ENCODE measurements at regions not wholly inside any gene's neighbourhood (a gene's known extent, or its start where the extent isn't known, plus 50 kb on each side); places are given as distances from the start of the nearest gene placed in this dataset.

DNA sequence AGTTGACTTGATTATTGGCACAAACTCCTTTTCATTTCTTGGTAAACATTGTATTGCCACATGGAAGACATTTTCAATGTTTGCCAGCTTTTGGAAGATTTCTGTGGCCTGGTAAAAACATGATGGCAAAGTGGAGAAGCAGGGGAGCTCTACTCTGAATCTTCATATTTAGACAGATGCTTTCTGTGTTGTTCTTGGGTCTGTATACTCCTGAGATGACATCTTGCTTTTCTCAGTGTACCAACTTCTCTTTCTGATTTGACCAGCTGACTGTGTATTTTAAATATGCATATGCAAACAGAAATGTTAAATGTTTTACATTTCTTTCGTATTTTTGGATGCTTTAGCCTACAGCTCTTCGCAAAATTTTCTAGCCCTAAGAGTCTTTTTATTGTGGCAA, 366.2 kb upstream of the MON1B start:
- Histone ChIP-seq H3K27ac (ENCODE audit: low read depth in 2 of 2, low read length in 1 of 2) (no peak overlapping the region), H3K36me3 (ENCODE audit: control insufficient read depth in 2 of 2, insufficient read depth in 2 of 2, low read length in 1 of 2) (no peaks in the 10 kb centered on the region), H3K4me1 (ENCODE audit: control insufficient read depth in 2 of 2, insufficient read depth in 2 of 2, low read length in 1 of 2) (no peaks in the 10 kb centered on the region), H3K9me3 (ENCODE audit: control insufficient read depth in 2 of 2, insufficient read depth in 1 of 2, low read depth in 1 of 2, low read length in 1 of 2) (no peaks in the 10 kb centered on the region), H3K27me3 (ENCODE audit: control insufficient read depth in 1 of 2, insufficient read depth in 2 of 2, low read length in 2 of 2) (no peaks in the 10 kb centered on the region), H3K4me3 (ENCODE audit: low read depth in 1 of 2, low read length in 2 of 2) (no peak overlapping the region)
- WGBS, 2 donors: 79 to 84% methylated on average over 2 of the region's 2 CpGs

DNA sequence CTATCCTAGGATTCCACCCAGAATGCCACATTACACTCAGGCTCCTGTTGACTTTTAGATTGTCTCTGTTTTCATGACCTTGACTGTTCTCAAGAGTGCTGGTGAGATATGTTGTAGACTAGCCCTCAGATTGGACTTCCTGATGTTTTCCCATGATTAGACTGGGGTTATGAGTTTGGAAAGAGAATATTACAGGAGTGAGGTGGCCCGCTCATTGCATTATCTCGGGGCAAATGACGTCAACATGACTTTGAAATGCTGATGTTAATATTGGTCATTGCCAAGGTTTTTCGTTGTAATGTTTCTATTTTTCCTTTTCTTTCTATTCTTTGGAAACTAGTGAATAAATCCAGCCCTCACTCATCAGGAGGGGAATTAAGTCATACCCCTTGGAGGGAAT, 355.7 kb upstream of the MON1B start:
- H3K36me3 ChIP-seq (ENCODE audit: control insufficient read depth in 2 of 2, insufficient read depth in 2 of 2, low read length in 1 of 2): no peaks in the 10 kb centered on the region
- 79 to 84% methylated on average over 4 of the region's 4 CpGs for WGBS, 2 donors

DNA sequence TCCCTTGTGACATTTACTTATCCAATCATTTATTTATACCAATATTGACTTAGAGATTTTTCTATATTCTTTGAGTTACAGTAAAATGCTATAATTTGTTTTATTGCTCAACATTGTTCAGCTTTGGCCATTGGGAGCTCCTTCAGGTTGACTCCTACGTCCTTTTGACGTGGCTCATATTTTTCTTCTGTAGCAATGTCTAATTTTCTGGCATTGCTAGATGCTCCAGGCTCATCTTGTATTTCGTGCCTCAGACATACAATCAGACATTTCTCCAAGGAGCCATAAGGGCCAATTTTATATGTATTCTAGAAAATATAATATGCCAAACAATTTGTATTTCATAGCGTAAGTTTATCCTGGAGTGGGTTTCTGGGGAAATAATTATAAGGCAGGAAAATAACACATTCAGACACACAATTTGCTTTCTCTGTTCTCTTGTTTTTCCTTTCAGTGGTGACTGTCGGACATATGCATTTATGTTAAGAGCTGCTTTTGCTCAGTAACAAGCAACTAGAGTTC, 355.1 kb upstream of the MON1B start:
- H3K4me3 ChIP-seq (ENCODE audit: low read depth in 1 of 2, low read length in 2 of 2): no peak overlapping the region
- no peak overlapping the region for H3K27ac ChIP-seq (ENCODE audit: low read depth in 2 of 2, low read length in 1 of 2)
- WGBS, 2 donors: 84 to 86% methylated on average over 5 of the region's 5 CpGs
- no peaks in the 10 kb centered on the region for H3K27me3 ChIP-seq (ENCODE audit: control insufficient read depth in 1 of 2, insufficient read depth in 2 of 2, low read length in 2 of 2)
- H3K4me1 ChIP-seq (ENCODE audit: control insufficient read depth in 2 of 2, insufficient read depth in 2 of 2, low read length in 1 of 2): no peaks in the 10 kb centered on the region
- H3K9me3 ChIP-seq (ENCODE audit: control insufficient read depth in 2 of 2, insufficient read depth in 1 of 2, low read depth in 1 of 2, low read length in 1 of 2): no peaks in the 10 kb centered on the region
- H3K36me3 ChIP-seq (ENCODE audit: control insufficient read depth in 2 of 2, insufficient read depth in 2 of 2, low read length in 1 of 2): no peaks in the 10 kb centered on the region

More for the DNA sequence above, 355.7 kb upstream of the MON1B start:
- Histone ChIP-seq H3K4me1 (ENCODE audit: control insufficient read depth in 2 of 2, insufficient read depth in 2 of 2, low read length in 1 of 2) (no peaks in the 10 kb centered on the region), H3K27ac (ENCODE audit: low read depth in 2 of 2, low read length in 1 of 2) (no peak overlapping the region), H3K4me3 (ENCODE audit: low read depth in 1 of 2, low read length in 2 of 2) (no peak overlapping the region), H3K9me3 (ENCODE audit: control insufficient read depth in 2 of 2, insufficient read depth in 1 of 2, low read depth in 1 of 2, low read length in 1 of 2) (no peaks in the 10 kb centered on the region), H3K27me3 (ENCODE audit: control insufficient read depth in 1 of 2, insufficient read depth in 2 of 2, low read length in 2 of 2) (no peaks in the 10 kb centered on the region)

DNA sequence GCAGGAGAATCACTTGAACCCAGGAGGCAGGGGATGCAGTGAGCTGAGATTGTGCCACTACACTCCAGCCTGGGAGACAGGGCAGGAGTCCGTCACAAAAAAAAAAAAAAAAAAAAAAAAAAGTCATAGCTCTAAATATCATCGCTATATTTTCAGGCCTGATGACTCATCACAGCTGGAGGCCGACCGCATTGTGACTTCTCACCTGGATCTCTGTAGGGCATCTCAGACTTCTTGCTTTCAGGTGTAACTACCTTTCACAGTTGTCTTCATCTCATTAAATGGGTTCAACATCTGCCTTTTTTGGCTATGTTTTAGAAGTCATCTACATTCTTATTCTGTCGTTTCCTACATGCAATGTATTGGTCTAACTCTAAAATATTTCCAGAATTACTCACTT, 353.1 kb upstream of the MON1B start:
- Histone ChIP-seq H3K27me3 (ENCODE audit: control insufficient read depth in 1 of 2, insufficient read depth in 2 of 2, low read length in 2 of 2) (no peaks in the 10 kb centered on the region), H3K36me3 (ENCODE audit: control insufficient read depth in 2 of 2, insufficient read depth in 2 of 2, low read length in 1 of 2) (no peaks in the 10 kb centered on the region), H3K9me3 (ENCODE audit: control insufficient read depth in 2 of 2, insufficient read depth in 1 of 2, low read depth in 1 of 2, low read length in 1 of 2) (no peaks in the 10 kb centered on the region), H3K27ac (ENCODE audit: low read depth in 2 of 2, low read length in 1 of 2) (no peak overlapping the region), H3K4me1 (ENCODE audit: control insufficient read depth in 2 of 2, insufficient read depth in 2 of 2, low read length in 1 of 2) (no peaks in the 10 kb centered on the region), H3K4me3 (ENCODE audit: low read depth in 1 of 2, low read length in 2 of 2) (no peak overlapping the region)
- 78 to 79% methylated on average over 4 to 5 of the region's 5 CpGs for WGBS, 2 donors

DNA sequence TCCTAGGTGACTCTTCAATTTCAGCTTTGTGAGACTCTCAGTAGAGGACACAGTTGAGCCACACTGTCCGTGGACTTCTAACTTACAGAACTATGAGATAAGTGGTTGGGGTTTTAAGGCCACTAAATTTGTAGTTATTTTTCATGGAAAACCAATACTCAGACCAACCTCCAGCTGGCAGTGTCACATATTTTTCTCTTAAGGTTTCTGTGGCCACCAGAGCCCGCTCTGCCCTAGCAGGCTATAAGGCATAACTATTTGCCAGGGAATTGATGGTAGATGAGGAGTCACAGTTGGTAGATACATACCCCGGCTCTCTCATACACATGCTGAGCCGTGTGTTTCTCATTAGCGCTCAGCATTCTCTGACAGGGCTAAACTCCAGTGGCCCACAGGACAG, 336.8 kb upstream of the MON1B start:
- WGBS, 2 donors: 87 to 88% methylated on average over 5 of the region's 5 CpGs
- no peaks in the 10 kb centered on the region for H3K9me3 ChIP-seq (ENCODE audit: control insufficient read depth in 2 of 2, insufficient read depth in 1 of 2, low read depth in 1 of 2, low read length in 1 of 2)

DNA sequence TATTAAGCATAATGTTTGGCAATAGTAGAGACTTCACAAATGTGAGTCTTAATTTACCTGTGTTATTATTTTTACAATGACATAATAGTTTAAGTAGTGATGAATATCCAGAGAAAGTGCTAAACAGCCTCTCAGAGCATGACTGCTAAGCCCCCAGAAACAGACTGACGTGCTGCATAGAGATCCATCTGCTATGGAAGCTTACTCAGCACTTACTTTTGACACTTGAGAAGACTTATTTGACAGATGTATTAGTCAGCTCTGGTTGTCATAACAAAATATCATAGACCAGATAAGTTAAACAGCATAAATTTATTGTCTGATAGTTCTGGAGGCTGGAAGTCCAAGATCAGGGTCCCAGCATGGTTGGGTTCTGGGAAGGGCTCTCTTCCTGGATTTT, 334.9 kb upstream of the MON1B start:
- H3K36me3 ChIP-seq (ENCODE audit: control insufficient read depth in 2 of 2, insufficient read depth in 2 of 2, low read length in 1 of 2): no peaks in the 10 kb centered on the region
- 55 to 68% methylated on average over 1 of the region's 1 CpG for WGBS, 2 donors
- no peak overlapping the region for H3K4me3 ChIP-seq (ENCODE audit: low read depth in 1 of 2, low read length in 2 of 2)
- H3K27ac ChIP-seq (ENCODE audit: low read depth in 2 of 2, low read length in 1 of 2): no peak overlapping the region
- no peaks in the 10 kb centered on the region for H3K27me3 ChIP-seq (ENCODE audit: control insufficient read depth in 1 of 2, insufficient read depth in 2 of 2, low read length in 2 of 2)
- H3K9me3 ChIP-seq (ENCODE audit: control insufficient read depth in 2 of 2, insufficient read depth in 1 of 2, low read depth in 1 of 2, low read length in 1 of 2): no peaks in the 10 kb centered on the region
- H3K4me1 ChIP-seq (ENCODE audit: control insufficient read depth in 2 of 2, insufficient read depth in 2 of 2, low read length in 1 of 2): no peaks in the 10 kb centered on the region

More for the DNA sequence above, 336.8 kb upstream of the MON1B start:
- no peaks in the 10 kb centered on the region for H3K36me3 ChIP-seq (ENCODE audit: control insufficient read depth in 2 of 2, insufficient read depth in 2 of 2, low read length in 1 of 2)
- H3K27ac ChIP-seq (ENCODE audit: low read depth in 2 of 2, low read length in 1 of 2): no peak overlapping the region
- no peak overlapping the region for H3K4me3 ChIP-seq (ENCODE audit: low read depth in 1 of 2, low read length in 2 of 2)
- no peaks in the 10 kb centered on the region for H3K4me1 ChIP-seq (ENCODE audit: control insufficient read depth in 2 of 2, insufficient read depth in 2 of 2, low read length in 1 of 2)
- no peaks in the 10 kb centered on the region for H3K27me3 ChIP-seq (ENCODE audit: control insufficient read depth in 1 of 2, insufficient read depth in 2 of 2, low read length in 2 of 2)

DNA sequence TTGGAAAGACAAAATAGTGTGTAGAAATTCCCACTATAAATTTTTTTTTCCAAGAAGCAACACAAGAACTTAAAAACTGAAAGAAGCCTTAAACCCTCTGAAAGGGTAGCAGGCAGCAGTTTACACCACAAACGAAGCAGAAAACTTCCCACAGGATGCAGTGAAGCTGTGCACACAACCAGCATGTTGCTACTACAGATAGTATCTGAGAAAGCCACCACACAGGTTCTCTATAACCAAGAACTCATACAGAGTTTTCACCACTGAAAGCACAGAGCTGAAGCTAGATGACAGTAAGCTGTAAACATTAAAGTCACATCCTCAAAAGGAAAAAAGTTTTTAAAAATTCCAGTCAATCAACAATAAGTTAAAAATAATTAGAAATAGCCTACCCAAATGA, 333.6 kb upstream of the MON1B start:
- Histone ChIP-seq H3K4me1 (ENCODE audit: control insufficient read depth in 2 of 2, insufficient read depth in 2 of 2, low read length in 1 of 2) (no peaks in the 10 kb centered on the region), H3K36me3 (ENCODE audit: control insufficient read depth in 2 of 2, insufficient read depth in 2 of 2, low read length in 1 of 2) (no peaks in the 10 kb centered on the region), H3K9me3 (ENCODE audit: control insufficient read depth in 2 of 2, insufficient read depth in 1 of 2, low read depth in 1 of 2, low read length in 1 of 2) (no peaks in the 10 kb centered on the region), H3K27ac (ENCODE audit: low read depth in 2 of 2, low read length in 1 of 2) (no peak overlapping the region), H3K27me3 (ENCODE audit: control insufficient read depth in 1 of 2, insufficient read depth in 2 of 2, low read length in 2 of 2) (no peaks in the 10 kb centered on the region), H3K4me3 (ENCODE audit: low read depth in 1 of 2, low read length in 2 of 2) (no peak overlapping the region)
- 17% methylated on average over 1 of the region's 1 CpG for WGBS, 2 donors

DNA sequence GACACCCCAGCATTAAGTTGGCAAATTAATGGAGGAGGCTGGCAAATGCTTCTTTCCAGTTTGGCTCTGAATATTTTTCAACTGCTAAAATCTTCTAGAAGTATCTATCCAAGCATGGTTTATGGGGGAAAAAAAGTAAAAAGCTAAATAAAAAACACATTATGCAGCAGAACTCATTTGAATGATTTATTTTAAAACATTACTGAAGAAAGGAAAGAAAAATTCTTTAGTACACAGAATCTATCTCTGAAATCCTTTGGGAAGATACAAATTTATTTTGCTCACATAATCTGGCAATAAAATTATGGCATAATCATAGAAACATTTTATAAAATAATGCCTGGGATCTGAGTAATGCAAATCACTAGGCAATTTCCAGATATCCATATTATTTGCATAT, 328.1 kb upstream of the MON1B start:
- Histone ChIP-seq H3K4me1 (ENCODE audit: control insufficient read depth in 2 of 2, insufficient read depth in 2 of 2, low read length in 1 of 2) (no peaks in the 10 kb centered on the region), H3K27ac (ENCODE audit: low read depth in 2 of 2, low read length in 1 of 2) (no peak overlapping the region), H3K27me3 (ENCODE audit: control insufficient read depth in 1 of 2, insufficient read depth in 2 of 2, low read length in 2 of 2) (no peaks in the 10 kb centered on the region)

DNA sequence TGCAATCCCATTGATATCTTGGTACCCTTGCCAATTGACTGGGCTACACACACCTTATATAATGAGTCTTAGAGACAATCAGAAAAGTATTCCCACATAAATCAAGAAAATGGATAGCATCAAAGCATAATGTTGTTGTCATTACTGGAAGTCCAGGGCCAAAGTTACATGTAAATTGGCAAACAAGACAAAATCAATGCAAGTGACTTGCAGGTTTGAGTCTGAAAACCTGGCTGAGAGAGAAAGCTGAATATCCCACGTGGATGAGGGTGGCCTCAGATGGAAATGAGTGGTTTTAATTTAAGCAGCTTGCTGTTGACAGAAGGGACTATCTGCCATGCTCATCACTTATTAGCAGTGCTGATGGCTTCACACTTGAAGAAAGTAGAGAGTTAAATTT, 324.0 kb upstream of the MON1B start:
- H3K4me3 ChIP-seq (ENCODE audit: low read depth in 1 of 2, low read length in 2 of 2): no peak overlapping the region
- no peaks in the 10 kb centered on the region for H3K27me3 ChIP-seq (ENCODE audit: control insufficient read depth in 1 of 2, insufficient read depth in 2 of 2, low read length in 2 of 2)
- H3K36me3 ChIP-seq (ENCODE audit: control insufficient read depth in 2 of 2, insufficient read depth in 2 of 2, low read length in 1 of 2): no peaks in the 10 kb centered on the region
- no peaks in the 10 kb centered on the region for H3K9me3 ChIP-seq (ENCODE audit: control insufficient read depth in 2 of 2, insufficient read depth in 1 of 2, low read depth in 1 of 2, low read length in 1 of 2)
- H3K4me1 ChIP-seq (ENCODE audit: control insufficient read depth in 2 of 2, insufficient read depth in 2 of 2, low read length in 1 of 2): no peaks in the 10 kb centered on the region
- WGBS, 2 donors: 41 to 47% methylated on average over 1 of the region's 1 CpG
- H3K27ac ChIP-seq (ENCODE audit: low read depth in 2 of 2, low read length in 1 of 2): no peak overlapping the region

More for the DNA sequence above, 328.1 kb upstream of the MON1B start:
- no peaks in the 10 kb centered on the region for H3K9me3 ChIP-seq (ENCODE audit: control insufficient read depth in 2 of 2, insufficient read depth in 1 of 2, low read depth in 1 of 2, low read length in 1 of 2)
- no peak overlapping the region for H3K4me3 ChIP-seq (ENCODE audit: low read depth in 1 of 2, low read length in 2 of 2)
- no peaks in the 10 kb centered on the region for H3K36me3 ChIP-seq (ENCODE audit: control insufficient read depth in 2 of 2, insufficient read depth in 2 of 2, low read length in 1 of 2)

DNA sequence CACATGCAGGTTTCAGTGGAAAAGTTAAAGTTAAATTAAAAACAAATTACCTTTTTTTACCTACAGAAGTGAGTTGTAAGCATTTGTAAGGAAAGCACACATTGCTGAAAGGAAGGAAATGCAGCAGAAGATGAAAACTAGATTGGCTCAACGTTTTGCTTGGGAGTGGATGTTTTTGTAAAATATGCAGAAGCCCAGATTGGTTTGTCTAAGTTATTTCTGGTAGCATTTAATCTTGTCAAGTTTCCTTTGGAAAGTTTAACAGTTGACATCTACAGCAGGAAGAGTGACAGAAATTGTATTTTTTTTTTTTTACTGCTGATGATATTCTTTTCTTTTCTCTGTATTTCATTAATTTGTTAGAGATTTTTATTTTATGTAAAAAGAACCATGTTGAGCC, 315.1 kb upstream of the MON1B start:
- H3K4me1 ChIP-seq (ENCODE audit: control insufficient read depth in 2 of 2, insufficient read depth in 2 of 2, low read length in 1 of 2): no peaks in the 10 kb centered on the region
- no peaks in the 10 kb centered on the region for H3K27me3 ChIP-seq (ENCODE audit: control insufficient read depth in 1 of 2, insufficient read depth in 2 of 2, low read length in 2 of 2)
- no peak overlapping the region for H3K27ac ChIP-seq (ENCODE audit: low read depth in 2 of 2, low read length in 1 of 2)
- H3K36me3 ChIP-seq (ENCODE audit: control insufficient read depth in 2 of 2, insufficient read depth in 2 of 2, low read length in 1 of 2): no peaks in the 10 kb centered on the region
- 7 to 11% methylated on average over 1 of the region's 1 CpG for WGBS, 2 donors
- no peaks in the 10 kb centered on the region for H3K9me3 ChIP-seq (ENCODE audit: control insufficient read depth in 2 of 2, insufficient read depth in 1 of 2, low read depth in 1 of 2, low read length in 1 of 2)
- no peak overlapping the region for H3K4me3 ChIP-seq (ENCODE audit: low read depth in 1 of 2, low read length in 2 of 2)
